HCT116 (cell line): ENCODE measurements at regions not wholly inside any gene's neighbourhood (a gene's known extent, or its start where the extent isn't known, plus 50 kb on each side); places are given as distances from the start of the nearest gene placed in this dataset.

ENCODE experiments used
- ATAC-seq: fragments of 200-7000 bp; cut with Tn5 transposase; 2 replicates; pipeline ENCODE4 v1.9.1; 2020; ENCODE audit warnings: mild to moderate bottlenecking, moderate library complexity
- BruUV-seq: library from RNA; stranded (reverse); fragments of 400-500 nt; replicated peaks from 2 replicates; lab custom pipeline; 2021; lab: Mats Ljungman, UMichigan
- CTCF ChIA-PET: fragments of 300-600 bp; sonication (Branson Sonifier 250); formaldehyde crosslinking; loops from one replicate; lab custom pipeline; 2021; ENCODE audit warnings: antibody characterized with exemption; lab: Charles Lee
- POLR2A ChIA-PET: fragments of 300-600, 350-600 bp; sonication (Branson Sonifier 250); formaldehyde crosslinking; loops from one replicate; lab custom pipeline; 2021; ENCODE audit warnings: antibody characterized with exemption; lab: Charles Lee
- RAD21 ChIA-PET, 2 experiments: fragments of 300-600 bp; sonication (Branson Sonifier 250); formaldehyde crosslinking; loops; one replicate each; lab custom pipeline; 2023; ENCODE audit warnings: low total read pairs in 2 of 2; ENCODE audit not compliant: uncharacterized antibody in 2 of 2, unreplicated experiment in 2 of 2, low non-redundant PET in 1 of 2; lab: Charles Lee
- DNase-seq: peaks from one replicate; pipeline ENCODE4 v3.0.0-alpha.2; 2010; ENCODE audit warnings: low read depth, low spot score
- H2AFZ ChIP-seq: fragments of 200-600 bp; shearing (Covaris generic), sonication (generic); 2 replicates; pipeline ENCODE4 v1.6.1; 2017; ENCODE audit warnings: low read depth, mixed run types, mixed read lengths, antibody characterized with exemption, low read length; ENCODE audit not compliant: poor library complexity, severe bottlenecking
- H3K27ac ChIP-seq: 2 replicates; pipeline ENCODE4 v1.5.1; 2012; ENCODE audit warnings: low read depth, low read length
- H3K27me3 ChIP-seq: fragments of 200-600 bp; sonication (generic); 2 replicates; pipeline ENCODE4 v1.6.1; 2016; ENCODE audit warnings: mixed run types, low read length, mixed read lengths; ENCODE audit not compliant: insufficient read depth
- H3K36me3 ChIP-seq, 2 experiments: fragments of 200-500 bp in 1 of 2; fragments of 200-600 bp in 1 of 2; sonication (Bioruptor generic) in 1 of 2; sonication (generic) in 1 of 2; 2 replicates each; pipeline versions ENCODE4 v1.5.1 to v1.6.1; 2014 to 2016; ENCODE audit warnings: low read length in 2 of 2, inconsistent platforms in 1 of 2, mixed read lengths in 1 of 2, mixed run types in 1 of 2; ENCODE audit not compliant: insufficient read depth in 2 of 2, control insufficient read depth in 1 of 2
- H3K4me1 ChIP-seq, 2 experiments: fragments of 200-600 bp in 1 of 2; sonication (generic) in 1 of 2; 2 replicates each; pipeline versions ENCODE4 v1.5.1 to v1.6.1; 2012 to 2017; ENCODE audit warnings: low read length in 2 of 2, inconsistent platforms in 1 of 2, mild to moderate bottlenecking in 1 of 2, mixed read lengths in 1 of 2, mixed run types in 1 of 2, moderate library complexity in 1 of 2; ENCODE audit not compliant: insufficient read depth in 2 of 2, control insufficient read depth in 1 of 2
- H3K4me2 ChIP-seq: fragments of 200-600 bp; sonication (generic); 2 replicates; pipeline ENCODE4 v1.6.1; 2017; ENCODE audit warnings: mixed run types, low read length, mixed read lengths
- H3K4me3 ChIP-seq, 2 experiments: fragments of 200-600 bp in 1 of 2; sonication (generic) in 1 of 2; replicated peaks in 1 of 2; 2 replicates each; pipeline ENCODE4 v1.5.1; 2011 to 2016; ENCODE audit warnings: low read length in 2 of 2, control low read depth in 1 of 2, low read depth in 1 of 2, mild to moderate bottlenecking in 1 of 2, mixed read lengths in 1 of 2, mixed run types in 1 of 2
- H3K79me2 ChIP-seq: fragments of 200-600 bp; sonication (generic); 2 replicates; pipeline ENCODE4 v1.6.1; 2017; ENCODE audit warnings: mild to moderate bottlenecking, mixed run types, low read length, moderate library complexity, mixed read lengths; ENCODE audit not compliant: insufficient read depth
- H3K9ac ChIP-seq: fragments of 200-600 bp; sonication (generic); 2 replicates; pipeline ENCODE4 v1.6.1; 2016; ENCODE audit warnings: low read length, mixed read lengths
- H3K9me2 ChIP-seq: fragments of 200-600 bp; sonication (generic), shearing (Covaris generic); 2 replicates; pipeline ENCODE4 v1.6.1; 2017; ENCODE audit warnings: mixed run types, mild to moderate bottlenecking, moderate library complexity; ENCODE audit not compliant: insufficient read depth
- H3K9me3 ChIP-seq, 2 experiments: fragments of 200-500 bp in 1 of 2; fragments of 200-600 bp in 1 of 2; sonication (Bioruptor generic) in 1 of 2; sonication (generic) in 1 of 2; 2 replicates each; pipeline ENCODE4 v1.6.1; 2014 to 2017; ENCODE audit warnings: low read length in 2 of 2, mixed read lengths in 2 of 2, inconsistent platforms in 1 of 2, low read depth in 1 of 2, mild to moderate bottlenecking in 1 of 2, mixed run types in 1 of 2, moderate library complexity in 1 of 2; ENCODE audit not compliant: control insufficient read depth in 1 of 2, insufficient read depth in 1 of 2
- H4K20me1 ChIP-seq: fragments of 200-600 bp; sonication (generic), shearing (Covaris generic); 2 replicates; pipeline ENCODE4 v1.6.1; 2017; ENCODE audit warnings: mixed run types, mild to moderate bottlenecking, moderate library complexity; ENCODE audit not compliant: insufficient read depth
- CEBPB ChIP-seq: IDR thresholded peaks from 2 replicates; pipeline ENCODE4 v1.6.1; 2012; ENCODE audit warnings: low read depth
- CTCF ChIP-seq, 3 experiments: fragments of 200-600 bp in 1 of 3; sonication (generic) in 1 of 3; IDR thresholded peaks in 2 of 3; conservative IDR thresholded peaks in 1 of 3; 2 replicates each; pipeline ENCODE4 v1.5.1; 2012 to 2017; ENCODE audit warnings: low read depth in 2 of 3, low read length in 2 of 3, antibody characterized with exemption in 1 of 3, borderline replicate concordance in 1 of 3, control low read depth in 1 of 3, mild to moderate bottlenecking in 1 of 3, mixed read lengths in 1 of 3, mixed run types in 1 of 3, moderate library complexity in 1 of 3; ENCODE audit not compliant: insufficient read depth in 1 of 3
- ELF1 ChIP-seq: IDR thresholded peaks from 2 replicates; pipeline ENCODE4 v1.6.1; 2012; ENCODE audit warnings: low read depth, borderline replicate concordance
- EZH2 ChIP-seq: fragments of 200-600 bp; sonication (generic); IDR thresholded peaks from 2 replicates; pipeline ENCODE4 v1.6.1; 2017; ENCODE audit warnings: antibody characterized with exemption, mixed run types
- EZH2phosphoT487 ChIP-seq: fragments of 200-600 bp; IDR thresholded peaks from 2 replicates; pipeline ENCODE4 v1.6.1; 2018; ENCODE audit warnings: antibody characterized with exemption, borderline replicate concordance
- MAX ChIP-seq: IDR thresholded peaks from 2 replicates; pipeline ENCODE4 v1.6.1; 2012
- POLR2A ChIP-seq: IDR thresholded peaks from 2 replicates; pipeline ENCODE4 v1.7.0; 2011; ENCODE audit warnings: borderline replicate concordance; ENCODE audit not compliant: insufficient read depth, insufficient read length; ENCODE audit errors: extremely low read depth
- RAD21 ChIP-seq: IDR thresholded peaks from 2 replicates; pipeline ENCODE4 v1.6.1; 2012; ENCODE audit warnings: low read depth, mild to moderate bottlenecking
- TCF7L2 ChIP-seq: IDR thresholded peaks from 2 replicates; pipeline ENCODE4 v1.7.0; 2011; ENCODE audit warnings: borderline replicate concordance, inconsistent platforms; ENCODE audit not compliant: insufficient read depth, insufficient read length; ENCODE audit errors: extremely low read depth
- ZBTB33 ChIP-seq: IDR thresholded peaks from 2 replicates; pipeline ENCODE4 v1.6.1; 2011; ENCODE audit warnings: mild to moderate bottlenecking, low read length, moderate library complexity; ENCODE audit not compliant: insufficient replicate concordance; ENCODE audit errors: extremely low read depth
- ZNF274 ChIP-seq: fragments of 200-500 bp; sonication (Bioruptor generic); IDR thresholded peaks from 2 replicates; pipeline ENCODE4 v1.6.1; 2014; ENCODE audit warnings: mild to moderate bottlenecking, low read depth, low read length, inconsistent platforms
- intact Hi-C: fragments of 100-400 bp; cut with micrococcal nuclease; formaldehyde crosslinking; loops from 2 replicates; pipeline ENCODE4 v1.10.0; 2022

- Histone ChIP-seq H3K9me3 (no peaks in the 10 kb centered on the region), H3K4me2 (no peak overlapping the region), H3K27me3 (0 out of 2 replicates have a peak, but pooled peaks cover 4% of the 10 kb centered on the region), H3K9ac (no peak overlapping the region), H4K20me1 (no peaks in the 10 kb centered on the region), H3K4me1 (no peaks in the 10 kb centered on the region), H3K9me2 (no peaks in the 10 kb centered on the region), H3K79me2 (no peaks in the 10 kb centered on the region), H2AFZ (no peak overlapping the region), H3K36me3 (no peaks in the 10 kb centered on the region), H3K4me3 (no peak overlapping the region), H3K27ac (no peak overlapping the region)
- no TSS peak for BruUV-seq
- no peak for ATAC-seq
- TF ChIP-seq POLR2A (no peak), RAD21 (no peak), TCF7L2 (no peak), ZNF274 (no peak), MAX (no peak), CEBPB (no peak)
- RAD21 ChIA-PET = no interaction called here
- intact Hi-C loops = no loop called here
- no peak for DNase-seq
- POLR2A ChIA-PET = no interaction called here
- CTCF ChIA-PET = no interaction called here
Measured at GRCh38 chr2:163419000-163419830, 316.6 kb downstream of the FIGN start.

DNA sequence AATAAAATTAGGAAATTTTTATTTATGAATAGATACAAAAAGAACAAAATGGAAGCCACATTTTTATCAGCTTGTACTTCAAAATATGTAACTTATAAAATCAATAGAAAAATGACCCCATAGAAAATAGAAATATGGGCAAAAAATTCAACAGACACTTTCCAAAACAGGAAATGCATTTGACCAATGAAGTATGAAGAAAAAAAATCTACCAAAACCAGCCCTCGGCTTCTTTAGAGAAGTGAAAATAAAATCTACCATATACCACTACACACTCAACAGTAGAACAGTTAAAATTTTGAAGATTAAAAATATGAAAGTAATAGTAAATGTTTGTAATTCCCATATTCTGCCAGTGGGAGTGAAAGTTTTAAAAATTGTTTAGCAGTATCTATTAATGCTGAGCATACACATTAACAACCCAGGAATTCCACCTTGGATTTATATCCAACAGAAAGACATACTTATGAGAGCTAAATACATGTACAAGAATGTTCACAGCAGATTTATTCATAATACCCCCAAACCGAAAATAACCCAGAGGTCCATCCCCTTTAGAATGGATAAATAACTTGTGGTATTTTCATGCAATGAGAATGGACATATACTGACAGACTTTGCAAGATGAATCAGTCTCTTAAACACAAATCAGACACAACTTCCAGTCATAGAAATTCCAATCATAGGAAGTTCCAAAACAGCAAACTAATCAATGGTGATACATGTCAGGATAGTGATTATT is 318.0 kb downstream of the FIGN start:
- H3K9me3 ChIP-seq = no peaks in the 10 kb centered on the region
- H3K9ac ChIP-seq = no peak overlapping the region
- no peak overlapping the region for H3K4me2 ChIP-seq
- no peak for TF ChIP-seq MAX
- TF ChIP-seq RAD21 = no peak
- no peak for TF ChIP-seq EZH2phosphoT487
- no peak for TF ChIP-seq EZH2
- no peak for TF ChIP-seq CTCF (IDR thresholded peaks at IDR 0.05 in 2 of 3, conservative IDR thresholded peaks at IDR 0.05 in 1 of 3; ENCODE audit: borderline replicate concordance in 1 of 3, insufficient read depth in 1 of 3, low read depth in 2 of 3, low read length in 2 of 3)
- TF ChIP-seq ZBTB33 = no peak
- TF ChIP-seq ELF1 = no peak
- no peaks in the 10 kb centered on the region for H3K9me2 ChIP-seq
- no peak overlapping the region for H2AFZ ChIP-seq
- H3K79me2 ChIP-seq = no peaks in the 10 kb centered on the region
- ChIA-PET POLR2A (no interaction called here), RAD21 (no interaction called here), CTCF (no interaction called here)
- no peak overlapping the region for H3K27ac ChIP-seq
- no peaks in the 10 kb centered on the region for H4K20me1 ChIP-seq
- no peak overlapping the region for H3K4me3 ChIP-seq
- no peak for ATAC-seq
- H3K4me1 ChIP-seq = no peaks in the 10 kb centered on the region
- intact Hi-C loops = no loop called here
- DNase-seq = no peak
- 0 out of 2 replicates have a peak, but pooled peaks cover 4% of the 10 kb centered on the region for H3K27me3 ChIP-seq
- no peaks in the 10 kb centered on the region for H3K36me3 ChIP-seq
- no TSS peak for BruUV-seq
